Smooth muscle cell (in vitro differentiated cells): ENCODE measurements at regions not wholly inside any gene's neighbourhood (a gene's known extent, or its start where the extent isn't known, plus 50 kb on each side); places are given as distances from the start of the nearest gene placed in this dataset.

Source experiments
- DNase-seq: peaks from one replicate; lab custom pipeline; 2025; ENCODE audit not compliant: unreplicated experiment; lab: John Stamatoyannopoulos, UW
- H2AFZ ChIP-seq: fragments of 200-600 bp; sonication (generic); 2 replicates; pipeline ENCODE4 v1.6.0; 2016; ENCODE audit warnings: antibody characterized with exemption, low read depth, mild to moderate bottlenecking
- H3F3A ChIP-seq: fragments of 200-600 bp; sonication (generic); 2 replicates; pipeline ENCODE4 v1.6.0; 2017; ENCODE audit warnings: antibody characterized with exemption, low read depth
- H3K27ac ChIP-seq: fragments of 200-600 bp; sonication (generic); 2 replicates; pipeline ENCODE4 v1.5.1; 2016; ENCODE audit warnings: low read depth, mild to moderate bottlenecking
- H3K27me3 ChIP-seq: fragments of 200-600 bp; sonication (generic); 2 replicates; pipeline ENCODE4 v1.6.1; 2016; ENCODE audit warnings: low read depth, mild to moderate bottlenecking
- H3K36me3 ChIP-seq: fragments of 200-600 bp; sonication (generic); 2 replicates; pipeline ENCODE4 v1.5.1; 2016; ENCODE audit warnings: low read depth
- H3K4me1 ChIP-seq: fragments of 200-600 bp; sonication (generic); 2 replicates; pipeline ENCODE4 v1.5.1; 2016; ENCODE audit warnings: low read depth
- H3K4me2 ChIP-seq: fragments of 200-600 bp; sonication (generic); 2 replicates; pipeline ENCODE4 v1.6.0; 2016; ENCODE audit warnings: mild to moderate bottlenecking
- H3K4me3 ChIP-seq: fragments of 200-600 bp; sonication (generic); 2 replicates; pipeline ENCODE4 v1.5.1; 2016; ENCODE audit warnings: mild to moderate bottlenecking
- H3K79me2 ChIP-seq: fragments of 200-600 bp; sonication (generic); 2 replicates; pipeline ENCODE4 v1.6.0; 2016; ENCODE audit warnings: low read depth, mild to moderate bottlenecking
- H3K9ac ChIP-seq: fragments of 200-600 bp; sonication (generic); 2 replicates; pipeline ENCODE4 v1.6.0; 2016; ENCODE audit warnings: low read depth
- H3K9me3 ChIP-seq: fragments of 200-600 bp; sonication (generic); replicated peaks from 2 replicates; pipeline ENCODE4 v1.5.1; 2016; ENCODE audit warnings: low read depth
- H4K20me1 ChIP-seq: fragments of 200-600 bp; sonication (generic); 2 replicates; pipeline ENCODE4 v1.6.0; 2016; ENCODE audit warnings: low read depth
- WGBS: methylation state at CpG from one replicate; pipeline ENCODE4 v1.1.7; 2016; ENCODE audit warnings: low lambda C conversion rate; 5-methylcytosine and 5-hydroxymethylcytosine counted together
- TF ChIP-seq, protein P1 (sequence below): fragments of 200-600 bp; sonication (generic); IDR thresholded peaks from 2 replicates; pipeline ENCODE4 v1.5.1; 2017; ENCODE audit warnings: borderline replicate concordance, mild to moderate bottlenecking, antibody characterized with exemption; ENCODE audit not compliant: insufficient read depth, poor library complexity, severe bottlenecking

DNA sequence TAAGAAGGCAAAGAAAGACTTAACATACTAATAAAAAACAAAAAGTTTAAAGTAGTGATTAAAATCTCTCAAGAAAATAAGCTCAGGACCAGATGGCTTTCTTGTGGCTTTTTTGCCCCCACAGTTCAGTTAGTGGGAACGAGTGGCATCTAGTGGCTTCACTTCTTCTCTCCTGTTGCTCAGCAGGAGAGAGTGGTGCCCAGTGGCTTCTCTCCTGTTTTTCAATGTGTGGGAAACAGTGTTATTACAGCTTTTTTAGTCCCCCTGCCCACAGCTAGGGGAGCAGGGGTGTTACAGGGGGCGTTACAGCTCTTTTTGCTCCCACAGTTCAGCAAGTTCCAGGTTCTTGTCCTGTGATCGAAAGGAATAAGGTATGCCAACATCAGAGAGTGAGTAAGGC lies 135.2 kb downstream of the RERGL start:
- Histone ChIP-seq H2AFZ (no peak overlapping the region), H3K9me3 (no peaks in the 10 kb centered on the region), H3K4me3 (no peak overlapping the region), H3K36me3 (no peaks in the 10 kb centered on the region), H3F3A (no peaks in the 10 kb centered on the region), H3K9ac (no peak overlapping the region), H3K27me3 (no peaks in the 10 kb centered on the region), H3K79me2 (no peaks in the 10 kb centered on the region), H3K4me2 (no peak overlapping the region), H4K20me1 (no peaks in the 10 kb centered on the region), H3K27ac (no peak overlapping the region), H3K4me1 (no peaks in the 10 kb centered on the region)
- TF ChIP-seq, protein P1, sequence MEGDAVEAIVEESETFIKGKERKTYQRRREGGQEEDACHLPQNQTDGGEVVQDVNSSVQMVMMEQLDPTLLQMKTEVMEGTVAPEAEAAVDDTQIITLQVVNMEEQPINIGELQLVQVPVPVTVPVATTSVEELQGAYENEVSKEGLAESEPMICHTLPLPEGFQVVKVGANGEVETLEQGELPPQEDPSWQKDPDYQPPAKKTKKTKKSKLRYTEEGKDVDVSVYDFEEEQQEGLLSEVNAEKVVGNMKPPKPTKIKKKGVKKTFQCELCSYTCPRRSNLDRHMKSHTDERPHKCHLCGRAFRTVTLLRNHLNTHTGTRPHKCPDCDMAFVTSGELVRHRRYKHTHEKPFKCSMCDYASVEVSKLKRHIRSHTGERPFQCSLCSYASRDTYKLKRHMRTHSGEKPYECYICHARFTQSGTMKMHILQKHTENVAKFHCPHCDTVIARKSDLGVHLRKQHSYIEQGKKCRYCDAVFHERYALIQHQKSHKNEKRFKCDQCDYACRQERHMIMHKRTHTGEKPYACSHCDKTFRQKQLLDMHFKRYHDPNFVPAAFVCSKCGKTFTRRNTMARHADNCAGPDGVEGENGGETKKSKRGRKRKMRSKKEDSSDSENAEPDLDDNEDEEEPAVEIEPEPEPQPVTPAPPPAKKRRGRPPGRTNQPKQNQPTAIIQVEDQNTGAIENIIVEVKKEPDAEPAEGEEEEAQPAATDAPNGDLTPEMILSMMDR = no peak
- 68% methylated on average over 3 of the region's 3 CpGs for WGBS
- DNase-seq = no peak

DNA sequence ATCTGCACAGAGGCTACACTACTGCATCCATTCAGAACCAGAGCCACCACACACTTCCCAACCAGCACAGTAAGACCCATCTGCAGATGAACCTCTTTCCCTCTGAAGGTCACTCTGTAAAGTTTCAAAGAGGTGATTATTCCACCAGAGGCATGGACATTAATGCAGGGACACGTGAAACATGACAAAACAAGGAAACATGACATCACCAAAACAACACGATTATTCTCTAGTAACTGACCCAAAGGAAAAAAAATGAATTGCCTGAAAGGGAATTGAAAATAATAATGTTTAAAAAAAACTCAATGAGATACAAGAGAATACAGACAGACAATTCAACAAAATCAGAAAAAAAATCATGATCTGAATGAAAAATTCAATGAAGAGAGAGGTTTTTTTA lies 139.1 kb downstream of the RERGL start:
- 76% methylated on average over 2 of the region's 2 CpGs for WGBS
- Histone ChIP-seq H3K27me3 (no peaks in the 10 kb centered on the region), H3K4me1 (no peaks in the 10 kb centered on the region), H2AFZ (no peak overlapping the region), H4K20me1 (no peaks in the 10 kb centered on the region), H3K4me3 (no peak overlapping the region), H3K79me2 (no peaks in the 10 kb centered on the region), H3K36me3 (no peaks in the 10 kb centered on the region), H3K27ac (no peak overlapping the region), H3K9ac (no peak overlapping the region), H3F3A (no peaks in the 10 kb centered on the region), H3K4me2 (no peak overlapping the region), H3K9me3 (no peaks in the 10 kb centered on the region)
- TF ChIP-seq, protein P1 = no peak
- DNase-seq = no peak

DNA sequence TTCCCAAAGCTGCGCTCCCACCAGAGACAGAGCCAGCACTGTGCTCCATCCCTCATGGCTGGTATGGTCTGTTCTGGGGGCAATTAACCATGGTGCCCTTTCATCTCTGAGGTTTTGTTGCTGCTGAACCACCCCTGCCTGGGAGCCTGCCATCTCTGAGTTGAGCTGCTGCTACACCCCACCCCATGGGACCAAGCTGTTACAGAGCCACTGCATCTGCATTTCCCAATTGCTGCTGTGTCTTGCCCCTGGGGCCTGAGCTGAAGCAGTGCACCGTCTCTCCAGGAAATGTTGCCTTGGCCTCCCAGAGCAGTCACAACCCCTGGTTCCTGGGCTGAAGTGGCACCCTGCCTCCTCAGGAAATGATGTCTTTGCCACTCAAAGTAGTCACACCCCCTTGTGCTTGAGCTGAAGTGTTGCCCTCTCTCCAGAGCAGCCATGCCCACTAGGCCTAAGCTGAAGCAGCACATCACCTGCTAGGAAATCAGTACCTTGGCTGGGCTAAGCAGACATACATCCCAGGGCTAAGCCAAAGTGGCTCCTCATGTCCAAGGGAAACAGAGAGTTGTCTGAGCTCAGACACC lies 140.3 kb downstream of the RERGL start:
- Histone ChIP-seq H3K4me1 (no peaks in the 10 kb centered on the region), H3K4me3 (no peak overlapping the region), H3K9ac (no peak overlapping the region), H3K27me3 (no peaks in the 10 kb centered on the region), H3K27ac (no peak overlapping the region), H2AFZ (no peak overlapping the region), H3K79me2 (no peaks in the 10 kb centered on the region), H3F3A (no peaks in the 10 kb centered on the region), H3K9me3 (no peaks in the 10 kb centered on the region), H3K4me2 (no peak overlapping the region), H3K36me3 (no peaks in the 10 kb centered on the region), H4K20me1 (no peaks in the 10 kb centered on the region)
- no peak for DNase-seq
- WGBS = 83% methylated on average over 2 of the region's 2 CpGs
- TF ChIP-seq, protein P1 = no peak

DNA sequence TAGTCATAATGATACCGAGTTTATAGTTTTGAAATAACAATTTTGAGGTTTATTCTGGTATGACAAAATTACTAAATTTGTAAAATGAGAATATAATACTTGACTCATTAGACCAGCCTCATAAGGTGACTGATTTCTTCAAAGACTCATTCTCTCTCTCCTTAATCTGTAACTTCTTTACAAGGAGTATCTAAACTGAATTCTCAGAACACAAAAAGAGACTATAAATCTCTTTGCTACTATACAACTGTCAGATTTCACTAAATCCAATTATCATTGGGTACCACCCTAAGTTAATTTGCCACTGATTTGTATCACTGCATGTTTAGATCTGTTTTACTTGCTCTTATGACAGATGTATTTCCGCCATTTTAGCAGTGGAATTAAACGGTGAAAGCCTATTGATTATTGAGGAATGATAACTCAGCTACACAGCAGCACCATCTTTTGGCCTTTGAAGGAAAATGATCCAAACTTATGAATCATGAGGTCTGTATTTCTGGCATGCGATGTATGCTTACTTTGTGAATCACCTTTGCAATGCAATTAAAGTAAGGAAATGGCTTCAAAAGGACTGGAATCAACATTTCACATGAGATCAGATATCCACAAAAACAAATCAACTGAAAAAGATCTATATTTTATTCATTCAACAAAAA lies 161.2 kb downstream of the RERGL start:
- peaks cover 4% of the 10 kb centered on the region for H3K4me1 ChIP-seq
- no peak overlapping the region for H3K27ac ChIP-seq
- no peaks in the 10 kb centered on the region for H3K27me3 ChIP-seq
- no peaks in the 10 kb centered on the region for H4K20me1 ChIP-seq
- 80% methylated on average over 4 of the region's 4 CpGs for WGBS
- no peaks in the 10 kb centered on the region for H3K79me2 ChIP-seq
- H3K9ac ChIP-seq = no peak overlapping the region
- DNase-seq = no peak
- H3K36me3 ChIP-seq = no peaks in the 10 kb centered on the region
- TF ChIP-seq, protein P1 = peak; percentile 13
- H3F3A ChIP-seq = no peaks in the 10 kb centered on the region
- no peak overlapping the region for H3K4me2 ChIP-seq
- no peak overlapping the region for H3K4me3 ChIP-seq
- H2AFZ ChIP-seq = peak overlapping the region; percentile 35
- no peaks in the 10 kb centered on the region for H3K9me3 ChIP-seq
